ENCODE measurements at regions not wholly inside any gene's neighbourhood (a gene's known extent, or its start where the extent isn't known, plus 50 kb on each side); places are given as distances from the start of the nearest gene placed in this dataset.

GRCh38 chr11:122597511-122597910 is 58.0 kb upstream of the UBASH3B start (continued):
- TF ChIP-seq, protein P1, sequence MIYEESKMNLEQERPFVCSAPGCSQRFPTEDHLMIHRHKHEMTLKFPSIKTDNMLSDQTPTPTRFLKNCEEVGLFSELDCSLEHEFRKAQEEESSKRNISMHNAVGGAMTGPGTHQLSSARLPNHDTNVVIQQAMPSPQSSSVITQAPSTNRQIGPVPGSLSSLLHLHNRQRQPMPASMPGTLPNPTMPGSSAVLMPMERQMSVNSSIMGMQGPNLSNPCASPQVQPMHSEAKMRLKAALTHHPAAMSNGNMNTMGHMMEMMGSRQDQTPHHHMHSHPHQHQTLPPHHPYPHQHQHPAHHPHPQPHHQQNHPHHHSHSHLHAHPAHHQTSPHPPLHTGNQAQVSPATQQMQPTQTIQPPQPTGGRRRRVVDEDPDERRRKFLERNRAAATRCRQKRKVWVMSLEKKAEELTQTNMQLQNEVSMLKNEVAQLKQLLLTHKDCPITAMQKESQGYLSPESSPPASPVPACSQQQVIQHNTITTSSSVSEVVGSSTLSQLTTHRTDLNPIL (CRISPR knock-in tag; IDR thresholded peaks at IDR 0.05; ENCODE audit: low read depth) = no peak
- TF ChIP-seq BACH2 (CRISPR knock-in tag; IDR thresholded peaks at IDR 0.05; ENCODE audit: borderline replicate concordance) (no peak), ARNTL (CRISPR knock-in tag; IDR thresholded peaks at IDR 0.05; ENCODE audit: borderline replicate concordance, low read depth) (no peak), ISL1 (CRISPR knock-in tag; IDR thresholded peaks at IDR 0.05) (no peak), GLIS3 (CRISPR knock-in tag; IDR thresholded peaks at IDR 0.05) (no peak)

GRCh38 chr11:122594986-122595645 is 60.4 kb upstream of the UBASH3B start:
- no peak for ATAC-seq
- no peak for TF ChIP-seq POU6F1 (CRISPR knock-in tag; IDR thresholded peaks at IDR 0.05; ENCODE audit: borderline replicate concordance, low read depth)
- no peak for TF ChIP-seq ZNF70 (CRISPR knock-in tag; IDR thresholded peaks at IDR 0.05)
- TF ChIP-seq, protein P2, sequence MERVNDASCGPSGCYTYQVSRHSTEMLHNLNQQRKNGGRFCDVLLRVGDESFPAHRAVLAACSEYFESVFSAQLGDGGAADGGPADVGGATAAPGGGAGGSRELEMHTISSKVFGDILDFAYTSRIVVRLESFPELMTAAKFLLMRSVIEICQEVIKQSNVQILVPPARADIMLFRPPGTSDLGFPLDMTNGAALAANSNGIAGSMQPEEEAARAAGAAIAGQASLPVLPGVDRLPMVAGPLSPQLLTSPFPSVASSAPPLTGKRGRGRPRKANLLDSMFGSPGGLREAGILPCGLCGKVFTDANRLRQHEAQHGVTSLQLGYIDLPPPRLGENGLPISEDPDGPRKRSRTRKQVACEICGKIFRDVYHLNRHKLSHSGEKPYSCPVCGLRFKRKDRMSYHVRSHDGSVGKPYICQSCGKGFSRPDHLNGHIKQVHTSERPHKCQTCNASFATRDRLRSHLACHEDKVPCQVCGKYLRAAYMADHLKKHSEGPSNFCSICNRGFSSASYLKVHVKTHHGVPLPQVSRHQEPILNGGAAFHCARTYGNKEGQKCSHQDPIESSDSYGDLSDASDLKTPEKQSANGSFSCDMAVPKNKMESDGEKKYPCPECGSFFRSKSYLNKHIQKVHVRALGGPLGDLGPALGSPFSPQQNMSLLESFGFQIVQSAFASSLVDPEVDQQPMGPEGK (CRISPR knock-in tag; IDR thresholded peaks at IDR 0.05; ENCODE audit: borderline replicate concordance) = no peak
- TF ChIP-seq ESRRG (CRISPR knock-in tag; IDR thresholded peaks at IDR 0.05) = no peak
- TF ChIP-seq ZFP30 (CRISPR knock-in tag; IDR thresholded peaks at IDR 0.05) = no peak
- TF ChIP-seq TCF4 (CRISPR knock-in tag; IDR thresholded peaks at IDR 0.05; ENCODE audit: borderline replicate concordance) = no peak
- no peak for TF ChIP-seq CSDC2 (CRISPR knock-in tag; IDR thresholded peaks at IDR 0.05)
- no peak for TF ChIP-seq ZNF8 (CRISPR knock-in tag; IDR thresholded peaks at IDR 0.05)
- TF ChIP-seq, protein P3, sequence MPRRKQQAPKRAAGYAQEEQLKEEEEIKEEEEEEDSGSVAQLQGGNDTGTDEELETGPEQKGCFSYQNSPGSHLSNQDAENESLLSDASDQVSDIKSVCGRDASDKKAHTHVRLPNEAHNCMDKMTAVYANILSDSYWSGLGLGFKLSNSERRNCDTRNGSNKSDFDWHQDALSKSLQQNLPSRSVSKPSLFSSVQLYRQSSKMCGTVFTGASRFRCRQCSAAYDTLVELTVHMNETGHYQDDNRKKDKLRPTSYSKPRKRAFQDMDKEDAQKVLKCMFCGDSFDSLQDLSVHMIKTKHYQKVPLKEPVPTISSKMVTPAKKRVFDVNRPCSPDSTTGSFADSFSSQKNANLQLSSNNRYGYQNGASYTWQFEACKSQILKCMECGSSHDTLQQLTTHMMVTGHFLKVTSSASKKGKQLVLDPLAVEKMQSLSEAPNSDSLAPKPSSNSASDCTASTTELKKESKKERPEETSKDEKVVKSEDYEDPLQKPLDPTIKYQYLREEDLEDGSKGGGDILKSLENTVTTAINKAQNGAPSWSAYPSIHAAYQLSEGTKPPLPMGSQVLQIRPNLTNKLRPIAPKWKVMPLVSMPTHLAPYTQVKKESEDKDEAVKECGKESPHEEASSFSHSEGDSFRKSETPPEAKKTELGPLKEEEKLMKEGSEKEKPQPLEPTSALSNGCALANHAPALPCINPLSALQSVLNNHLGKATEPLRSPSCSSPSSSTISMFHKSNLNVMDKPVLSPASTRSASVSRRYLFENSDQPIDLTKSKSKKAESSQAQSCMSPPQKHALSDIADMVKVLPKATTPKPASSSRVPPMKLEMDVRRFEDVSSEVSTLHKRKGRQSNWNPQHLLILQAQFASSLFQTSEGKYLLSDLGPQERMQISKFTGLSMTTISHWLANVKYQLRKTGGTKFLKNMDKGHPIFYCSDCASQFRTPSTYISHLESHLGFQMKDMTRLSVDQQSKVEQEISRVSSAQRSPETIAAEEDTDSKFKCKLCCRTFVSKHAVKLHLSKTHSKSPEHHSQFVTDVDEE (CRISPR knock-in tag; IDR thresholded peaks at IDR 0.05) = no peak
- TF ChIP-seq RARB (CRISPR knock-in tag; IDR thresholded peaks at IDR 0.05) = no peak
- no peak for TF ChIP-seq ZNF565 (CRISPR knock-in tag; conservative IDR thresholded peaks at IDR 0.05; ENCODE audit: low read depth)
- no peak for TF ChIP-seq ARNTL (CRISPR knock-in tag; IDR thresholded peaks at IDR 0.05; ENCODE audit: borderline replicate concordance, low read depth)
- no peak for TF ChIP-seq OSR1 (CRISPR knock-in tag; IDR thresholded peaks at IDR 0.05)
- no peak for TF ChIP-seq BACH2 (CRISPR knock-in tag; IDR thresholded peaks at IDR 0.05; ENCODE audit: borderline replicate concordance)
- TF ChIP-seq, protein P1 (CRISPR knock-in tag; IDR thresholded peaks at IDR 0.05; ENCODE audit: low read depth) = no peak

GRCh38 chr11:122593473-122594420 is 61.8 kb upstream of the UBASH3B start:
- ATAC-seq = no peak
- TF ChIP-seq ZC3H10 (CRISPR knock-in tag; IDR thresholded peaks at IDR 0.05) (no peak), SNAI2 (CRISPR knock-in tag; IDR thresholded peaks at IDR 0.05) (no peak), ESRRG (CRISPR knock-in tag; IDR thresholded peaks at IDR 0.05) (no peak), PPARA (CRISPR knock-in tag; IDR thresholded peaks at IDR 0.05; ENCODE audit: borderline replicate concordance) (no peak), CSDC2 (CRISPR knock-in tag; IDR thresholded peaks at IDR 0.05) (no peak), ZNF8 (CRISPR knock-in tag; IDR thresholded peaks at IDR 0.05) (no peak)
- TF ChIP-seq, protein P1 (CRISPR knock-in tag; IDR thresholded peaks at IDR 0.05; ENCODE audit: low read depth) = no peak

Measured in SK-N-SH treated with all-trans-retinoic acid at 6 μM for 48 hours (cell line).